Mesenchymal stem cell (in vitro differentiated cells and primary cell): ENCODE measurements at regions not wholly inside any gene's neighbourhood (a gene's known extent, or its start where the extent isn't known, plus 50 kb on each side); places are given as distances from the start of the nearest gene placed in this dataset.

Experiments
- DNase-seq: peaks from one replicate; pipeline ENCODE4 v3.0.0-alpha.2; 2013
- H2AFZ ChIP-seq: one replicate; pipeline ENCODE4 v1.6.1; 2013; ENCODE audit warnings: low read depth, mild to moderate bottlenecking, control low read depth, inconsistent platforms, low read length, moderate library complexity
- H2AK5ac ChIP-seq: 2 replicates; pipeline ENCODE4 v1.6.1; 2013; ENCODE audit warnings: low read length, moderate library complexity, mild to moderate bottlenecking, inconsistent platforms; ENCODE audit not compliant: severe bottlenecking
- H2BK120ac ChIP-seq: one replicate; pipeline ENCODE4 v1.6.1; 2013; ENCODE audit warnings: low read depth, mild to moderate bottlenecking, inconsistent platforms, low read length, moderate library complexity
- H2BK12ac ChIP-seq, 2 experiments: one replicate each; pipeline ENCODE4 v1.6.1; 2013; ENCODE audit warnings: inconsistent platforms in 2 of 2, low read length in 2 of 2, mild to moderate bottlenecking in 2 of 2, moderate library complexity in 2 of 2, control low read depth in 1 of 2
- H2BK15ac ChIP-seq: one replicate; pipeline ENCODE4 v1.6.1; 2013; ENCODE audit warnings: mild to moderate bottlenecking, low read depth, inconsistent platforms; ENCODE audit not compliant: poor library complexity, severe bottlenecking
- H2BK5ac ChIP-seq: 2 replicates; pipeline ENCODE4 v1.6.1; 2013; ENCODE audit warnings: low read depth, mild to moderate bottlenecking, low read length, control low read depth, inconsistent platforms; ENCODE audit not compliant: poor library complexity, severe bottlenecking
- H3K14ac ChIP-seq, 2 experiments: one replicate each; pipeline ENCODE4 v1.6.1; 2013; ENCODE audit warnings: inconsistent platforms in 2 of 2, low read length in 2 of 2, control low read depth in 1 of 2, mild to moderate bottlenecking in 1 of 2, moderate library complexity in 1 of 2
- H3K18ac ChIP-seq, 2 experiments: one replicate each; pipeline ENCODE4 v1.6.1; 2013; ENCODE audit warnings: inconsistent platforms in 2 of 2, low read length in 2 of 2, control low read depth in 1 of 2, low read depth in 1 of 2, mild to moderate bottlenecking in 1 of 2
- H3K23ac ChIP-seq, 2 experiments: one replicate each; pipeline ENCODE4 v1.6.1; 2013; ENCODE audit warnings: inconsistent platforms in 2 of 2, low read length in 2 of 2, mild to moderate bottlenecking in 2 of 2, moderate library complexity in 2 of 2, control low read depth in 1 of 2
- H3K27ac ChIP-seq: 2 replicates; pipeline ENCODE4 v1.5.1; 2013; ENCODE audit warnings: mild to moderate bottlenecking, moderate library complexity, low read length, control low read depth, inconsistent platforms; ENCODE audit not compliant: poor library complexity, severe bottlenecking
- H3K27me3 ChIP-seq, 2 experiments: 2 replicates each; pipeline versions ENCODE4 v1.6.1 to v1.7.0; 2013; ENCODE audit warnings: low read length in 2 of 2, mild to moderate bottlenecking in 2 of 2, moderate library complexity in 2 of 2, control low read depth in 1 of 2, inconsistent platforms in 1 of 2; ENCODE audit not compliant: control insufficient read depth in 1 of 2, insufficient read depth in 1 of 2
- H3K36me3 ChIP-seq, 2 experiments: 2 replicates each; pipeline versions ENCODE4 v1.6.1 to v1.7.0; 2013; ENCODE audit warnings: low read length in 2 of 2, control low read depth in 1 of 2, inconsistent platforms in 1 of 2, low read depth in 1 of 2, mild to moderate bottlenecking in 1 of 2; ENCODE audit not compliant: insufficient read depth in 2 of 2, control insufficient read depth in 1 of 2
- H3K4ac ChIP-seq, 2 experiments: one replicate each; pipeline ENCODE4 v1.6.1; 2013; ENCODE audit warnings: inconsistent platforms in 2 of 2, low read length in 2 of 2, mild to moderate bottlenecking in 2 of 2, moderate library complexity in 2 of 2, control low read depth in 1 of 2, low read depth in 1 of 2
- H3K4me1 ChIP-seq: 2 replicates; pipeline ENCODE4 v1.6.1; 2013; ENCODE audit warnings: low read depth, low read length, control low read depth; ENCODE audit not compliant: control insufficient read depth, insufficient read depth
- H3K4me2 ChIP-seq: 2 replicates; pipeline ENCODE4 v1.6.1; 2013; ENCODE audit warnings: low read length, mild to moderate bottlenecking, inconsistent platforms; ENCODE audit not compliant: poor library complexity, severe bottlenecking
- H3K4me3 ChIP-seq, 2 experiments: 2 replicates each; pipeline versions ENCODE4 v1.5.1 to v1.7.0; 2013; ENCODE audit warnings: low read length in 2 of 2, mild to moderate bottlenecking in 2 of 2, control low read depth in 1 of 2, low read depth in 1 of 2; ENCODE audit not compliant: insufficient read depth in 1 of 2
- H3K79me1 ChIP-seq: replicated peaks from 2 replicates; pipeline ENCODE4 v1.6.1; 2013; ENCODE audit warnings: mild to moderate bottlenecking, control low read depth, low read length, inconsistent platforms; ENCODE audit not compliant: poor library complexity, severe bottlenecking
- H3K9ac ChIP-seq: 2 replicates; pipeline ENCODE4 v1.7.0; 2013; ENCODE audit warnings: mild to moderate bottlenecking, low read length, moderate library complexity
- H3K9me3 ChIP-seq: 2 replicates; pipeline ENCODE4 v1.7.0; 2013; ENCODE audit warnings: mild to moderate bottlenecking, low read length; ENCODE audit not compliant: control insufficient read depth
- H4K8ac ChIP-seq: one replicate; pipeline ENCODE4 v1.6.1; 2013; ENCODE audit warnings: inconsistent platforms, mild to moderate bottlenecking, low read length, moderate library complexity
- H4K91ac ChIP-seq: one replicate; pipeline ENCODE4 v1.6.1; 2013; ENCODE audit warnings: mild to moderate bottlenecking, low read length, inconsistent platforms
- WGBS: methylation state at CpG from one replicate; pipeline ENCODE4 v1.1.7; 2013; ENCODE audit warnings: mixed read lengths; 5-methylcytosine and 5-hydroxymethylcytosine counted together

DNA sequence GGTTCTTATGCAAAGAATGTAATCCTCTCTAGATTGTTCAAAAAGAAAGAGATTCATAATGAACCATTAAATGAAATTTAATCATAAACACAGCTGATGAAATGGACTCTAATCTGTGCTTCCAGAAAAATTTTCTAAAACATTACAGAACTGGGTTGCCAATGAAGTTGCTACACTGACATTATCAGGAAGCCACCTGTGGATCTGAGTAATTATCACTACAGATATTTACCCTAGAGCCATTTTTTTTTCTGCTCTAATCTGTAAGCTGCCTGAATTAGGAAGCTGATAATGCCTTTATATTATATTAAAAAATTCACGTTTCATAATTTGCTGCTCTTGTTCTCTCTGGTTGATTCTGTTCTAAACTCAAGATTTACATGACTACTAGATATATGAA, 380.1 kb downstream of the GRIA2 start:
- Histone ChIP-seq H3K23ac (no peak overlapping the region), H2BK120ac (no peak overlapping the region), H2BK5ac (no peak overlapping the region), H3K9ac (no peak overlapping the region), H3K9me3 (peaks cover 3% of the 10 kb centered on the region), H2AK5ac (no peak overlapping the region), H3K18ac (no peak overlapping the region), H2AFZ (no peak overlapping the region), H3K4ac (no peak overlapping the region), H4K8ac (no peak overlapping the region), H3K4me3 (no peak overlapping the region), H3K27ac (no peak overlapping the region), H2BK15ac (no peak overlapping the region), H4K91ac (no peak overlapping the region), H3K79me1 (no peaks in the 10 kb centered on the region), H3K27me3 (no peaks in the 10 kb centered on the region), H3K4me2 (no peak overlapping the region), H3K4me1 (no peaks in the 10 kb centered on the region), H3K36me3 (no peaks in the 10 kb centered on the region), H2BK12ac (no peak overlapping the region), H3K14ac (no peak overlapping the region)
- WGBS = no CpG with 5 or more reads among the region's 1 CpG
- no peak for DNase-seq

DNA sequence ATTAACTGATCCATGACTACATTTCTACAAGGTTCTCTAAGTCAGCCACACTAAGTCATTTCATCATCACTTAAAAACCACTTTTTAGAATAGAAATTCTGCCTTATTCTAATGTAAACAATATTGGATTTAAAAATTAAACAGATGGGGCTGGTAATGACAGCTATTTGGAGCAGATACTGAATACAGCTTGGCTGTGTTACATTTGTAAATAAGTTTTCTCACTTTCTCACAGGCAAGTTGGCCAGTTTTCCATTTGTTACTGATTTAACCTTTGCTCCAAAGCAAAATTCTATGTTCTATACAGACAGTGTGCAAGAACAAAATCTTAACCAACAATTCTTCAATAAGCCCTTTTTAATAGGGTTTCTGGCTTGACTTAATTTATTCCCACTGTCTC, 370.7 kb downstream of the GRIA2 start:
- H2BK15ac ChIP-seq = no peak overlapping the region
- no peak overlapping the region for H3K18ac ChIP-seq
- no peaks in the 10 kb centered on the region for H3K36me3 ChIP-seq
- H2AK5ac ChIP-seq = no peak overlapping the region
- no peak overlapping the region for H2AFZ ChIP-seq
- H4K91ac ChIP-seq = no peak overlapping the region
- no peak overlapping the region for H3K4me3 ChIP-seq
- no peaks in the 10 kb centered on the region for H3K4me1 ChIP-seq
- no peak overlapping the region for H2BK5ac ChIP-seq
- no peak overlapping the region for H3K4me2 ChIP-seq
- H3K14ac ChIP-seq = no peak overlapping the region
- no peak overlapping the region for H4K8ac ChIP-seq
- H3K9ac ChIP-seq = no peak overlapping the region
- H3K4ac ChIP-seq = no peak overlapping the region
- H2BK120ac ChIP-seq = no peak overlapping the region
- DNase-seq = no peak
- H2BK12ac ChIP-seq = no peak overlapping the region
- H3K9me3 ChIP-seq = no peaks in the 10 kb centered on the region
- H3K23ac ChIP-seq = no peak overlapping the region
- no peak overlapping the region for H3K27ac ChIP-seq
- H3K27me3 ChIP-seq = no peaks in the 10 kb centered on the region
- no peaks in the 10 kb centered on the region for H3K79me1 ChIP-seq

DNA sequence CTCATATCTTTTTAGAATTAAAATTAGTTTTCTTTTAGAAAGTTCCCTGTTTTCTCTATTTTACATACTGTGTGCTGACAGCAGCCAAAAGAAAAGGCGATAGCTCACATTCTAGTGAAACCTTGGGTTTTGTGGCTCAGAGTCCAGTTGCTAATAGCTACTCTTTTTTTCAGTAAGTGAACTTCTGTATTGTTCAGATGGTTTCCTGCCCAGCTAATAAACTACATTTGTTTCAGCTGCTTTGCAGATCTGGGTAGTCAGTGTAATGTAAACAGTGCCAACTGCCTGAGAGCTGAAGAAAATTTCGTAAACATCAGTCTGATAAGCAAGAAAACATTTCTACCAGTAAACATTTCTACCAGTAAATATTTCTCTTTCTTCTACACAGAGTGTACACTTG, 370.2 kb downstream of the GRIA2 start:
- Histone ChIP-seq H3K9ac (no peak overlapping the region), H3K23ac (no peak overlapping the region), H3K18ac (no peak overlapping the region), H2BK5ac (no peak overlapping the region), H2AK5ac (no peak overlapping the region), H2BK12ac (no peak overlapping the region), H2AFZ (no peak overlapping the region), H3K14ac (no peak overlapping the region), H3K4ac (no peak overlapping the region), H3K4me1 (no peaks in the 10 kb centered on the region), H3K36me3 (no peaks in the 10 kb centered on the region), H4K8ac (no peak overlapping the region), H2BK120ac (no peak overlapping the region), H2BK15ac (no peak overlapping the region), H3K79me1 (no peaks in the 10 kb centered on the region), H3K27me3 (no peaks in the 10 kb centered on the region), H3K4me3 (no peak overlapping the region), H3K4me2 (no peak overlapping the region), H3K27ac (no peak overlapping the region), H4K91ac (no peak overlapping the region), H3K9me3 (no peaks in the 10 kb centered on the region)
- WGBS = 90% methylated on average over 1 of the region's 2 CpGs
- DNase-seq = no peak

DNA sequence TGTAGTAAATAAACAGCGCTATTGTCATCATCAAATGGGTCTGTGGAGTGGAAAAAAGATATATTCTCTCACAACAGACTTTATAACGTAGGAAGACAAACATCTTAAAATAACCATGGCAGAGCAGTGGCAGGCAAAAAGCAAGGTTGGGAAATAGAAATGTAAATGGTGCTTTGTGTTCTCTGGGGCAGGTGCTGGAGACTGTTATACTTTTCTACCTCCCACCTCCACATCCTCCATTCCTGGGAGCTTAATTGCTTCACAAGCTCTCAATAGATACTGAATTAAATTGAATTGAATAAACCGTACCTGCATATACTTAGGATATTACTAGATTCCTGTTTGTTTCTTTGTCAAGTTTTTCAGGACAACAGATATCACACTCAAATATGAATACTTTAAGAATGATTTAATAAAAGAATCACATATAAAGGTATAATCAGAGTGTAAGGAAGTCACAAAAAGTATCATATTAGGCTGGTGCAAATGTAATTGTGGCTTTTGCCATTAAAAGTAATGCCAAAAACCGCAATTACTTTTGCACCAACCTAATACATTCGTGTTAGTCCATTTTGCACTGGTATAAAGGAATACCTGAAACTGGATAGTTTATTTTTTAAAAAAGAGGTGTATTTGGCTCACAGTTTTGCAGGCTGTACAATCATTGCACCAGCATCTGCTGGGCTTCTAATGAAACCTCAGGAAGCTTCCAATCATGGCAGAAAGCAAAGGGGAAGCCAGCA, 367.3 kb downstream of the GRIA2 start:
- H3K4ac ChIP-seq = no peak overlapping the region
- no peaks in the 10 kb centered on the region for H3K27me3 ChIP-seq
- no peaks in the 10 kb centered on the region for H3K36me3 ChIP-seq

More for the DNA sequence above, 367.3 kb downstream of the GRIA2 start:
- no peak overlapping the region for H3K4me3 ChIP-seq
- no peak overlapping the region for H3K18ac ChIP-seq
- H2BK120ac ChIP-seq = no peak overlapping the region
- H3K9me3 ChIP-seq = no peaks in the 10 kb centered on the region
- 82% methylated on average over 1 of the region's 5 CpGs for WGBS
- no peak overlapping the region for H3K9ac ChIP-seq
- H2AFZ ChIP-seq = no peak overlapping the region
- no peak overlapping the region for H2AK5ac ChIP-seq
- H3K79me1 ChIP-seq = no peaks in the 10 kb centered on the region
- H3K14ac ChIP-seq = no peak overlapping the region
- no peak for DNase-seq
- H3K27ac ChIP-seq = no peak overlapping the region
- no peak overlapping the region for H2BK12ac ChIP-seq
- H3K4me1 ChIP-seq = no peaks in the 10 kb centered on the region
- H3K4me2 ChIP-seq = no peak overlapping the region
- no peak overlapping the region for H4K91ac ChIP-seq
- H2BK15ac ChIP-seq = no peak overlapping the region
- H3K23ac ChIP-seq = no peak overlapping the region
- no peak overlapping the region for H2BK5ac ChIP-seq
- no peak overlapping the region for H4K8ac ChIP-seq
